ENCODE measurements at regions not wholly inside any gene's neighbourhood (a gene's known extent, or its start where the extent isn't known, plus 50 kb on each side); places are given as distances from the start of the nearest gene placed in this dataset.

DNA sequence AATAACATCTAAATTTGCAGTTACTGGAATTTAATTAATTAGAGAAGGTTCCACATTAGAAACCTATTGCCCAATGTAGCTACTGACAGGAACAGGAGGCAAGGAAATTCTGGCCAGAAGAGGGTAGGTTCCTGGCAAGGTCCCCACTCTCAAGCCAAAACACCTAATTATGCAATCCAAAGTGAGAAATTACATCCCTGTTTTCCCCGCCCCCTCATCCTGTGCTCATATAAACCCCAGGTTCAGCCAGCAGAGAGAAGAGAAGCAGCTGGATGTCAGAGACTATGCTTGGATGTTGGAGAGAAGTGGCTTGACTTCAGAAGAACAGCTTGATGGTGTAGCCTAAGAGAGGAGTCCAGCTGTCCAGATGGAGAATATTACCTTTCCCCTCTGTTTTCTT lies 951.3 kb upstream of the PRR20A start:
- TF ChIP-seq EZH2 (IDR thresholded peaks at IDR 0.05; ENCODE audit: borderline replicate concordance, insufficient read depth, low read depth, low read length, poor library complexity, severe bottlenecking), result no peak
- TF ChIP-seq, protein P1, sequence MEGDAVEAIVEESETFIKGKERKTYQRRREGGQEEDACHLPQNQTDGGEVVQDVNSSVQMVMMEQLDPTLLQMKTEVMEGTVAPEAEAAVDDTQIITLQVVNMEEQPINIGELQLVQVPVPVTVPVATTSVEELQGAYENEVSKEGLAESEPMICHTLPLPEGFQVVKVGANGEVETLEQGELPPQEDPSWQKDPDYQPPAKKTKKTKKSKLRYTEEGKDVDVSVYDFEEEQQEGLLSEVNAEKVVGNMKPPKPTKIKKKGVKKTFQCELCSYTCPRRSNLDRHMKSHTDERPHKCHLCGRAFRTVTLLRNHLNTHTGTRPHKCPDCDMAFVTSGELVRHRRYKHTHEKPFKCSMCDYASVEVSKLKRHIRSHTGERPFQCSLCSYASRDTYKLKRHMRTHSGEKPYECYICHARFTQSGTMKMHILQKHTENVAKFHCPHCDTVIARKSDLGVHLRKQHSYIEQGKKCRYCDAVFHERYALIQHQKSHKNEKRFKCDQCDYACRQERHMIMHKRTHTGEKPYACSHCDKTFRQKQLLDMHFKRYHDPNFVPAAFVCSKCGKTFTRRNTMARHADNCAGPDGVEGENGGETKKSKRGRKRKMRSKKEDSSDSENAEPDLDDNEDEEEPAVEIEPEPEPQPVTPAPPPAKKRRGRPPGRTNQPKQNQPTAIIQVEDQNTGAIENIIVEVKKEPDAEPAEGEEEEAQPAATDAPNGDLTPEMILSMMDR (IDR thresholded peaks at IDR 0.05), result no peak

Measured in B cell (primary cell).